Ascending aorta (tissue), 2 donors: ENCODE measurements at regions not wholly inside any gene's neighbourhood (a gene's known extent, or its start where the extent isn't known, plus 50 kb on each side); places are given as distances from the start of the nearest gene placed in this dataset.
"Not testable (repeated sequence)": the region's sequence is repeated elsewhere in the genome, so short reads cannot be mapped to it uniquely, and the experiment has no call there.

Experiments used
- DNase-seq, 2 donors: peaks; one replicate each; pipeline ENCODE4 v3.0.0-alpha.2; 2019; ENCODE audit warnings: low spot score in 2 of 2
- H3K27ac ChIP-seq, 2 donors: fragments of 200-600 bp; sonication (generic); one replicate each; pipeline ENCODE4 v1.5.1; 2016 to 2017; ENCODE audit warnings: mild to moderate bottlenecking in 1 of 2
- H3K27me3 ChIP-seq: fragments of 200-600 bp; sonication (generic); one replicate; pipeline ENCODE4 v1.5.1; 2017
- H3K36me3 ChIP-seq, 2 donors: fragments of 200-600 bp; sonication (generic); one replicate each; pipeline ENCODE4 v1.5.1; 2016
- H3K4me1 ChIP-seq, 2 donors: fragments of 200-600 bp; sonication (generic); one replicate each; pipeline ENCODE4 v1.5.1; 2016 to 2017; ENCODE audit warnings: mild to moderate bottlenecking in 1 of 2
- H3K4me3 ChIP-seq, 2 donors: fragments of 200-600 bp; sonication (generic); one replicate each; pipeline ENCODE4 v1.5.1; 2016 to 2017; ENCODE audit warnings: mild to moderate bottlenecking in 1 of 2
- H3K9me3 ChIP-seq, 2 donors: fragments of 200-600 bp; sonication (generic); one replicate each; pipeline ENCODE4 v1.5.1; 2016
- CTCF ChIP-seq, 3 experiments: fragments of 200-600 bp in 2 of 3; fragments of 450-650 bp in 1 of 3; sonication (generic) in 2 of 3; IDR thresholded peaks; one replicate each; pipeline ENCODE4 v1.5.1; 2016 to 2019; ENCODE audit warnings: antibody characterized with exemption in 3 of 3, mild to moderate bottlenecking in 1 of 3, moderate library complexity in 1 of 3
- intact Hi-C: fragments of 100-400 bp; cut with DNase I; formaldehyde crosslinking; loops from one replicate; pipeline ENCODE4 v1.15.1; 2023

GRCh38 chr6:37088897-37089296 lies 81.1 kb upstream of the PIM1 start:
- H3K27ac ChIP-seq = no peak overlapping the region
- H3K36me3 ChIP-seq = no peaks in the 10 kb centered on the region
- DNase-seq = no peak
- no peaks in the 10 kb centered on the region for H3K4me1 ChIP-seq
- TF ChIP-seq CTCF (IDR thresholded peaks at IDR 0.05) = no peak
- intact Hi-C loops = no loop called here
- no peak overlapping the region for H3K4me3 ChIP-seq
- no peaks in the 10 kb centered on the region for H3K9me3 ChIP-seq
- no peaks in the 10 kb centered on the region for H3K27me3 ChIP-seq

- no peak for TF ChIP-seq CTCF (IDR thresholded peaks at IDR 0.05)
- no peak for DNase-seq
- intact Hi-C loops = no loop called here
- Histone ChIP-seq H3K4me3 (no peak overlapping the region), H3K36me3 (no peaks in the 10 kb centered on the region), H3K27me3 (no peaks in the 10 kb centered on the region), H3K9me3 (no peaks in the 10 kb centered on the region), H3K4me1 (no peaks in the 10 kb centered on the region), H3K27ac (no peak overlapping the region)
Observed at GRCh38 chr6:37089783-37090182, 80.2 kb upstream of the PIM1 start.

- H3K4me1 ChIP-seq, H3K27ac ChIP-seq, DNase-seq, H3K36me3 ChIP-seq, H3K9me3 ChIP-seq, H3K4me3 ChIP-seq, H3K27me3 ChIP-seq, intact Hi-C loops: not testable (repeated sequence)
Observed at GRCh38 chr6:37091104-37091503, 78.8 kb upstream of the PIM1 start.

GRCh38 chr6:37091586-37091985 lies 78.4 kb upstream of the PIM1 start:
- H3K27ac ChIP-seq, H3K36me3 ChIP-seq, H3K4me1 ChIP-seq, H3K9me3 ChIP-seq, intact Hi-C loops, H3K27me3 ChIP-seq, DNase-seq, H3K4me3 ChIP-seq: not testable (repeated sequence)

GRCh38 chr6:37092923-37093727 lies 76.8 kb upstream of the PIM1 start:
- H3K9me3 ChIP-seq = no peaks in the 10 kb centered on the region
- no peaks in the 10 kb centered on the region for H3K27me3 ChIP-seq
- no peaks in the 10 kb centered on the region for H3K36me3 ChIP-seq
- H3K27ac ChIP-seq = no peak overlapping the region
- no peaks in the 10 kb centered on the region for H3K4me1 ChIP-seq
- DNase-seq = peak in 1 of 2 donors; percentile 63
- TF ChIP-seq CTCF (IDR thresholded peaks at IDR 0.05) = no peak
- H3K4me3 ChIP-seq = no peak overlapping the region
- intact Hi-C loops = no loop called here

GRCh38 chr6:37093728-37094069 lies 76.3 kb upstream of the PIM1 start:
- DNase-seq = no peak
- TF ChIP-seq CTCF (IDR thresholded peaks at IDR 0.05) = no peak
- intact Hi-C loops = no loop called here

GRCh38 chr6:37095997-37096396 lies 74.0 kb upstream of the PIM1 start:
- H3K27ac ChIP-seq = no peak overlapping the region
- H3K4me1 ChIP-seq = no peaks in the 10 kb centered on the region
- no peaks in the 10 kb centered on the region for H3K9me3 ChIP-seq
- no peaks in the 10 kb centered on the region for H3K27me3 ChIP-seq
- intact Hi-C loops = no loop called here
- no peak for TF ChIP-seq CTCF (IDR thresholded peaks at IDR 0.05)
- no peak overlapping the region for H3K4me3 ChIP-seq
- DNase-seq = no peak
- no peaks in the 10 kb centered on the region for H3K36me3 ChIP-seq

More at GRCh38 chr6:37093728-37094069, 76.3 kb upstream of the PIM1 start:
- Histone ChIP-seq H3K36me3 (no peaks in the 10 kb centered on the region), H3K9me3 (no peaks in the 10 kb centered on the region), H3K27ac (no peak overlapping the region), H3K27me3 (no peaks in the 10 kb centered on the region), H3K4me3 (no peak overlapping the region), H3K4me1 (no peaks in the 10 kb centered on the region)
